Stimulated activated memory B cell treated with anti-CD40 and anti-IgM and Interleukin-4, amounts not matched to agents 10 μg/mL and 1 μg/mL and 100 μg/mL, for 72 hours (primary cell): ENCODE measurements at regions not wholly inside any gene's neighbourhood (a gene's known extent, or its start where the extent isn't known, plus 50 kb on each side); places are given as distances from the start of the nearest gene placed in this dataset.
"Not testable (repeated sequence)": the region's sequence is repeated elsewhere in the genome, so short reads cannot be mapped to it uniquely, and the experiment has no call there.

Source experiments
- ATAC-seq: fragments of 150-1000 bp; cut with Tn5 transposase; 2 replicates; pipeline ENCODE4 v1.10.0; 2021
- H3K27ac Mint-ChIP-seq: one replicate; pipeline ENCODE4 v1.8.0; 2022; ENCODE audit warnings: mild to moderate bottlenecking, mixed read lengths
- H3K27me3 Mint-ChIP-seq: one replicate; pipeline ENCODE4 v1.8.0; 2022; ENCODE audit warnings: mixed read lengths
- H3K36me3 Mint-ChIP-seq: one replicate; pipeline ENCODE4 v1.8.0; 2022; ENCODE audit warnings: mixed read lengths
- H3K4me1 Mint-ChIP-seq: one replicate; pipeline ENCODE4 v1.8.0; 2022; ENCODE audit warnings: mixed read lengths
- H3K4me3 Mint-ChIP-seq: one replicate; pipeline ENCODE4 v1.8.0; 2022; ENCODE audit warnings: mild to moderate bottlenecking, moderate library complexity, mixed read lengths
- H3K9me3 Mint-ChIP-seq: one replicate; pipeline ENCODE4 v1.8.0; 2022; ENCODE audit warnings: mixed read lengths

DNA sequence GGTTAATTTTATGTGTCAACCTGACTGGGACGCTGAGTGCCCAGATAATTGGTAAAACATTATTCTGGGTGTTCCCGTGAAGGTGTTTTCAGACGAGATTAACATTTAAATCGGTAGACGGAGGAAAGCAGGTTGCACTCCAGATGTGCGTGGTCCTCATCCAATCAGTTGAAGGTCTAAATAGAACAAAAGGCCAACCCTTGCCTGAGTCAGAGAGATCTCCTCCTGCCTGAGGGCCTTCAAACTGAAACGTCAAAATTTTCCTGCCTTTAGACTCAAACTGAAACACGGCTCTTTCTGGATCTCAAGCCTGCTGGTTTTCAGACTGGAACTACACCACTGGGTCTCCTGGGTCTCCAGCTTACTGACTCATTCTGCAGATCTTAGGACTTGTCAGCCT is 70.9 kb downstream of the NPIPA5 start:
- H3K9me3 Mint-ChIP-seq, H3K36me3 Mint-ChIP-seq, ATAC-seq: not testable (repeated sequence)

DNA sequence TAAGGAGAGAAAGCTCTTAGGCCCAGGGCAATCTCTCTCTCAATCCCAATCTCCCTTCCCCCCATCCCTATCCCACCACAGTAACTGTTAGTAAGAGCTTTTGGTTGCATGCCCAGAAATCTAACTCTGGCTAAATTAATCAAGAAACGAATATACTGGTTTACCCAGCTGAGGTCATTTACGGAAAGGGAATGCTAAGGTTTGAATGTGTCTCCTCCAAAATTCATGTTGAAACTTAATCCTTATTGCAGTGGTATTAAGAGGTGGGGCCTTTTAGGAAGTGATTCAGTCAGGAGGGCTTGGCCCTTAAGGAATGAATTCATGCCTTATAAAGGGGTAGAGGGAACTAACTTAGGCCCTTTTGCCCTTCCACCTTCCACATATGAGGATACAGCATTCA is 72.2 kb downstream of the NPIPA5 start:
- H3K9me3 Mint-ChIP-seq, result not testable (repeated sequence)

More for the DNA sequence above, 70.9 kb downstream of the NPIPA5 start:
- not testable (repeated sequence) for H3K27ac Mint-ChIP-seq, H3K4me3 Mint-ChIP-seq, H3K27me3 Mint-ChIP-seq, H3K4me1 Mint-ChIP-seq

DNA sequence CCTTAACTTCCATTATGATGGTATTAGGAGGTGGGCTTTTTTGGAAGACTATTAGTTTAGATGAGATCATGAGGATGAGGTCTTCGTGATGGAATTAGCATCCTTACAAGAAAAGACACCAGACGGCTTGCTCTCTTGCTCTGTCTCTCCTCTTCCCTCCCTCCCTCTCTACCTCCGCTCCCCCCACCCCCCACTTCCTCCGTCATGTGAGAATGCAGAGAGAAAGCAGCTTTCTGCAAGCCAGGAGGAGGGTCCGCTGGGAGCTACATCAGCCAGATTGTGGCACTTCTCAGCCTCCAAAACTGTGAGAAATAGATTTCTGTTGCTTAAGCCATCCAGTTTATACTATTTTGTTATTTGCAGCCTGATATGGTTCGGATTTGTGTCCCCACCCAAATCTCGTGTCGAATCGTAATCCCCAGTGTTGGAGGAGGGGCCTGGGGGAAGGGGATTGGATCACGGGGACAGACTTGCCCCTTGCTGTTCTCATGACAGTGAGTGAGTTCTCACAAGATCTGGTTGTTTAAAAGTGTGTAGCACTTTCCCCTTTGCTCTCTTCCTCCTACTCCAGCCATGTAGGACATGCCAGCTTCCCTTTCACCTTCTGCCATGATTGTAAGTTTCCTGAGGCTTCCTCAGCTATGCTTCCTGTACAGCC is 74.3 kb downstream of the NPIPA5 start:
- not testable (repeated sequence) for H3K9me3 Mint-ChIP-seq, ATAC-seq, H3K36me3 Mint-ChIP-seq, H3K4me1 Mint-ChIP-seq, H3K27me3 Mint-ChIP-seq, H3K4me3 Mint-ChIP-seq, H3K27ac Mint-ChIP-seq

More for the DNA sequence above, 72.2 kb downstream of the NPIPA5 start:
- not testable (repeated sequence) for H3K27ac Mint-ChIP-seq, H3K36me3 Mint-ChIP-seq, ATAC-seq, H3K4me1 Mint-ChIP-seq, H3K27me3 Mint-ChIP-seq, H3K4me3 Mint-ChIP-seq

- H3K27ac Mint-ChIP-seq, H3K4me1 Mint-ChIP-seq, ATAC-seq, H3K4me3 Mint-ChIP-seq, H3K36me3 Mint-ChIP-seq, H3K27me3 Mint-ChIP-seq, H3K9me3 Mint-ChIP-seq: not testable (repeated sequence)
Observed at GRCh38 chr16:15297104-15297503, 81.0 kb downstream of the NPIPA5 start.

GRCh38 chr16:15274796-15275195 is 103.3 kb downstream of the NPIPA5 start:
- H3K9me3 Mint-ChIP-seq, ATAC-seq, H3K27me3 Mint-ChIP-seq, H3K4me3 Mint-ChIP-seq, H3K27ac Mint-ChIP-seq, H3K4me1 Mint-ChIP-seq, H3K36me3 Mint-ChIP-seq: not testable (repeated sequence)

DNA sequence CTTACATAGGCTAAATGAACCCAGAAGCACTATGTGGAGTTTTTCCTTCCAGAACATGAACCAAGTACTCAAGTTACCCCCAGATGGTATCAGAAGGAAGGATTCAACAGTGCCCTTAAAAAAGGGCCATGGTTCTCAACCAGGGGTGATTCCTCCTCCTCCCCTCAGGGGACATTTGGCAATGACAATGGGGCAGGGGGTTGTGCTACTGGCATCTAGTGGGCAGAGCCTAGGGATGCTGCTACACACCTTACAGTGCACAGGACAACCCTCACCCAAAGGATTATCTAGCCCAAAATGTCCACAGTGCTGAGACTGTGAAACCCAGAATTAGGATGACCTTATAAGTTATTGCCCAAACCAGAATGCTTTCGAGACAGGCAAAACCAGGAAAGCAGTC is 104.1 kb downstream of the NPIPA5 start:
- H3K9me3 Mint-ChIP-seq, ATAC-seq, H3K36me3 Mint-ChIP-seq, H3K27ac Mint-ChIP-seq, H3K4me1 Mint-ChIP-seq, H3K4me3 Mint-ChIP-seq, H3K27me3 Mint-ChIP-seq: not testable (repeated sequence)

DNA sequence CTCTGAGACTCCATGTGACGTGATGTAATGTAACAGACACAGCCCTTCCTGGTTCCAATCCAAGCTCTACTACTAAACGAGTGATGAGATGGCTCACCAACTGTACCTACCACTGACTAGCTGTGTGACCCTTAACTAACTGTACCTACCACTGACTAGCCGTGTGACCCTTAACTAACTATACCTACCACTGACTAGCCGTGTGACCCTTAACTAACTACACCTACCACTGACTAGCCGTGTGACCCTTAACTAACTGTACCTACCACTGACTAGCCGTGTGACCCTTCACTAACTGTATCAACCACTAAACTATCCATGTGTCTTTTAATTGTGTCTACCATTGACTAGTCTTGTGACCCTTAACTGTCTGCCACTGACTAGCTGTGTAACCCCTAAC is 111.2 kb downstream of the NPIPA5 start:
- H3K27me3 Mint-ChIP-seq, ATAC-seq, H3K4me3 Mint-ChIP-seq, H3K36me3 Mint-ChIP-seq, H3K27ac Mint-ChIP-seq, H3K4me1 Mint-ChIP-seq, H3K9me3 Mint-ChIP-seq: not testable (repeated sequence)

DNA sequence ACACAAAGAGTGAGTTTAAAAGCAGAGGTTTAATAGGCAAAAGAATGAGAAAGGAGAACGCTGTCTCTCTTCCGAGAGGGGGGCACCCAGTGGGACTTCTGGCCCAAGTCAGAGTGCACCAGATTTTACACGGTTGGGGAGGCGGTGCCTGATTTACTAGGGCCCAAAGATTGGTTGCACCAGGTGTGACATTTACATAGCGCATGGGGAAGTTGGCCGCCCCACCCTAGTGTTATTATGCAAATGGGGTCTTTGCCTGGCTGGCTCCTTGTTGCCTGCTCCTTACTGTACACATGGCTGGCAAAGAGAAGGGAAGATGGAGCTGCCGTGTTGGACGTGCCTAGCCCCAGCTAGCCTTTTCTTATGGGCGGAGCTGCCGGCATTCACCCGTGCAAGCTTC is 115.9 kb downstream of the NPIPA5 start:
- H3K36me3 Mint-ChIP-seq, H3K27me3 Mint-ChIP-seq, H3K9me3 Mint-ChIP-seq, H3K4me3 Mint-ChIP-seq, H3K4me1 Mint-ChIP-seq, H3K27ac Mint-ChIP-seq: not testable (repeated sequence)
- peak; percentile 63 for ATAC-seq

GRCh38 chr16:15247971-15248370 is 130.1 kb downstream of the NPIPA5 start:
- not testable (repeated sequence) for H3K27me3 Mint-ChIP-seq, H3K4me3 Mint-ChIP-seq, H3K4me1 Mint-ChIP-seq, ATAC-seq, H3K9me3 Mint-ChIP-seq, H3K27ac Mint-ChIP-seq, H3K36me3 Mint-ChIP-seq

DNA sequence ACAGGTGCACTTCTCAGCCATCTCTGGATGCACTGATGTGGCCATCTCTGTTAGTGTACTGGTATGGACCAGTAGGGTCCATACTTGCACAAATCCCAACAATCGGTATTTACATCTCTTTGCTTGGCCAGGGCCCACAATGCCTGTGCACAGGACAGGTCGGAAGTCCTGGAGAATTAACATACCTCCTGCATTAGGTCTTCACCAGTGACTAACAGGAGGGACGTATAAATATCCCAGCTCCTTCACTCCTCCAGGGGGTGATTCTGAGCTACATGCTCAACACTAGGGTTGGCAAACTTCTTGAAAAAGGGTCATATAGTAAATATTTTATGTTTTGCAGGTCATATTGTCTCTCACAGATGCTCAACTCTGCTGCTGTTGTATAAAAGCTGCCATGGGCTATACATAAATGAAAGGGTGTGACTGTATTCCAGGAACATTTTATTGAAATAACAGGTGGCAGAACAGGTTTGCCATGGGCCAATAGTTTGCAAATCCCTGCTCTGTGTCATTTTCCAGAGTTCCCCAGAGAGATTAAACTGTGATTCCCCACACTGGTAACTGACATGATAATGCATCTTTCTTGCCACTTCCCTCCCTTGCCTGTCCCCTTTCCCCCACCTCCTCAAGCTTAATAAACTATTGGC is 141.3 kb downstream of the NPIPA5 start:
- not testable (repeated sequence) for H3K36me3 Mint-ChIP-seq, H3K27ac Mint-ChIP-seq, ATAC-seq, H3K4me1 Mint-ChIP-seq, H3K9me3 Mint-ChIP-seq, H3K4me3 Mint-ChIP-seq, H3K27me3 Mint-ChIP-seq

GRCh38 chr16:15235140-15235539 is 141.1 kb upstream of the RRN3 start:
- not testable (repeated sequence) for H3K4me1 Mint-ChIP-seq, H3K9me3 Mint-ChIP-seq, ATAC-seq, H3K4me3 Mint-ChIP-seq, H3K27me3 Mint-ChIP-seq, H3K36me3 Mint-ChIP-seq, H3K27ac Mint-ChIP-seq

DNA sequence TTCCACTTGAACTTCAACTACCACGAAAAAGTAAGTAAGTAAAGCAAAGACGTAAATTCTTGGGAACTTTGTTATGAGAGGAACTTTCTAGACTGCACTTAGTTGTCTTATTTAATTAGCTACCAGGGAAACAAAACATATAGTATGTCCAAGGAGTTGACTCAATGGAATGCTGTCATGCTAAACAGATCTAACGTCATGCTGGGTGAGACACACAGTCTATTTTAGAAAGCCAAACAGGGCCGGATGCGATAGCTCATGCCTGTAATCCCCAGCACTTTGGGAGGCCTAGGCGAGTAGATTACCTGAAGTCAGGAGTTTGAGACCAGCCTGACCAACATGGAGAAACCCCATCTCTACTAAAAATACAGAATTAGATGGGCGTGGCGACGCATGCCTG is 140.6 kb upstream of the RRN3 start:
- H3K4me1 Mint-ChIP-seq, H3K36me3 Mint-ChIP-seq, H3K4me3 Mint-ChIP-seq, ATAC-seq, H3K9me3 Mint-ChIP-seq, H3K27me3 Mint-ChIP-seq, H3K27ac Mint-ChIP-seq: not testable (repeated sequence)

DNA sequence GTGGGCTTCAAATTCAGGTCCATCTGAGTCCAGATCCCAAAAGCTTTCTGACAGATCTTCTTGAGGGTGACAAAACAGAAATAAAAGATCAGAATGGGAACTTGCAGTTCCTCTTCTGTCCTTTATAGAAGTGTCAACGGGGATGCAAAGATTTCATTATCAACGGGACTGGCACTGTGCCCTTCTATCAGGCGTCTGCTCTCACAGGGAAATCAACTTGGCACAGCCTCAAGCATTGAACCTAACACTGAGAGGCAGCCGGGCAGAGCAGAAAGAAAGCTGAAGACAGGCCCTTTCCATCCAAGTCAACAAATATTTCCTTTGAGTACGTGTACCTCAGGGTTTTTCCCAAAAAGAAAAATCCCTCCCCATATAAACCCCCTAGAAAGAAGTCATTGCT is 136.4 kb upstream of the RRN3 start:
- not testable (repeated sequence) for H3K4me1 Mint-ChIP-seq, H3K36me3 Mint-ChIP-seq, H3K9me3 Mint-ChIP-seq, H3K27me3 Mint-ChIP-seq, H3K27ac Mint-ChIP-seq, H3K4me3 Mint-ChIP-seq, ATAC-seq

DNA sequence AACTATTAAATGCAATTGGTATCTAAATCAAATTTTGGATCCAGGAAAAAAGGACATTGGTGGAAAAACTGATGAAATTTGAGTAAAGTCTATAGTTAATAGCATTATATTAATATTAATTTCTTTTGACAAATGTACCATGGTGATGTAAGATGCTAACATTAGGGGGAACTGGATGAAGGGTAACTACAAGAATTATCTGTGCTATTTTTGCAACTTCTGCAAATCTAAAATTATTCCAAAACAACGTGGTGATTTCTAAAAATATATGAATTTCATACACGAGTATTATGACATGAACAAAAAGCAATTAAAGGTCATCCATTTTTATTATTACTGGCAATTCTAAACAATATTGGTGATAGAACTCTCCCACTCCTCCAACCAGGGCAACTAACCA is 135.6 kb upstream of the RRN3 start:
- not testable (repeated sequence) for H3K36me3 Mint-ChIP-seq, ATAC-seq, H3K27me3 Mint-ChIP-seq, H3K9me3 Mint-ChIP-seq, H3K27ac Mint-ChIP-seq, H3K4me3 Mint-ChIP-seq, H3K4me1 Mint-ChIP-seq

GRCh38 chr16:15224651-15225050 is 130.6 kb upstream of the RRN3 start:
- not testable (repeated sequence) for H3K4me1 Mint-ChIP-seq

GRCh38 chr16:15223398-15223797 is 129.3 kb upstream of the RRN3 start:
- not testable (repeated sequence) for H3K27me3 Mint-ChIP-seq, H3K9me3 Mint-ChIP-seq, ATAC-seq, H3K27ac Mint-ChIP-seq, H3K36me3 Mint-ChIP-seq, H3K4me1 Mint-ChIP-seq, H3K4me3 Mint-ChIP-seq

More at GRCh38 chr16:15224651-15225050, 130.6 kb upstream of the RRN3 start:
- not testable (repeated sequence) for H3K27ac Mint-ChIP-seq, H3K27me3 Mint-ChIP-seq, H3K36me3 Mint-ChIP-seq, ATAC-seq, H3K4me3 Mint-ChIP-seq, H3K9me3 Mint-ChIP-seq
